Sciatic nerve (tissue), 2 donors: ENCODE measurements at regions not wholly inside any gene's neighbourhood (a gene's known extent, or its start where the extent isn't known, plus 50 kb on each side); places are given as distances from the start of the nearest gene placed in this dataset.
A peak's percentile ranks its signal among the peaks of the same experiment; 100 is the strongest.

Experiments
- ATAC-seq: fragments of 200-7000 bp; cut with Tn5 transposase; one replicate; pipeline ENCODE4 v1.9.1; 2020; ENCODE audit warnings: mild to moderate bottlenecking, moderate library complexity
- DNase-seq: peaks from one replicate; pipeline ENCODE4 v3.0.0-alpha.2; 2020; ENCODE audit warnings: low spot score
- intact Hi-C: fragments of 100-400 bp; cut with DNase I; formaldehyde crosslinking; loops from one replicate; pipeline ENCODE4 v1.14.2; 2022
- donor health status: DM: no; HTN: no; CAD: no.
- donor health status: DM: no; HTN: no; CAD: no.

DNA sequence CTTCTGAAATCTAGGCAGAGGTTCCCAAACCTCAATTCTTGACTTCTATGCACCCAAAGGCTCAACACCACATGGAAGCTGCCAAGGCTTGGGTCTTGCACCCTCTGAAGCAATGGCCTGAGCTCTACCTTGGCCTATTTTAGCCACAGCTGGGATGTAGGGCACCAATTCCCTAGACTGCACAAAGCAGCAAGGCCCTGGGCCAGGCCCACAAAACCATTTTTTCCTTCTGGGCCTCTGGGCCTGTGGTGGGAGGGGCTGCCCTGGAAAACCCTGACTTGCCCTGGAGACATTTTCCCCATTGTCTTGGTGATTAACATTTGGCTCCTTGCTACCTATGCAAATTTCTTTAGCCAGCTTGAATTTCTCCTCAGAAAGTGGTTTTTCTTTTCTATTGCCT lies 315.2 kb downstream of the DCDC2C start:
- no peak for ATAC-seq
- intact Hi-C loops: no loop called here
- DNase-seq: no peak

DNA sequence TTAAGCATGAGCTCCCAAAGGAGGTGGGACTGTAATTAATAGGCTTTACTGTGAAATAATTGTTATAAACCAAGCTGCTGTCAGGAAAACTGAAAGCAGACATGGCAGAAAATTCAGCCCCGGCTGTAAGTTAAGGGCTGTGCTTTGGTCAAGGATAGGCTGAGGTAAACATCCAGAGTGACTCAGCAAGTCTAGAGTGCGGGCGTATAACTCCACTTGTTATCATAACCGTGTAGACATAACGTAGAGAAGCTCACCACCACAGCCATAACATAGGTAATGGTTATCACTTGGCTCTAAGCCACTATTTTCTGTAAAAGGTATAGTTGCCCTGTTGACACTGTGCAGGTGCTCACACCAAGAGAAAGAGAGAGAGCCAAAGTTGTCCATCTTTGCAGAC lies 316.8 kb downstream of the DCDC2C start:
- ATAC-seq: no peak
- DNase-seq: no peak
- intact Hi-C loops: no loop called here

DNA sequence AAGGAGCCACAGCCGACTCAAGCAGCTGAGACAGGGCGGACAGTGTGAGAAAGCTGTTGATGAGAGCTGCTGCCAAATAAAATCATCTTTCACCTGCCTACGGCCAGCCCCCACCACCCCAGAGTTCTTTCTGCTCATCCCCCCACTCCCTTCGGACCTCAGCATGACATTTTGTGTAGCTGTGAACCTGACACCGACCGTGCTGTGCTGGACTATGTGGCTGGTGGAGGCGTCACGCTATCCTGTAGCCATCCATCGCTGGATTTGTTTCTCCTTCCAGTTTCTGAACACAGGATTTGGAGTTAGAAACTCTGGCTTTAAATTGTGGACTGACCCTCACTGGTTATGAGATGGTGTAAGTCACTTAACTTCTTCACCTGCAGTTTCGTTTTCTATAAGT lies 317.3 kb downstream of the DCDC2C start:
- intact Hi-C loops: no loop called here
- ATAC-seq (no peak), DNase-seq (no peak)

DNA sequence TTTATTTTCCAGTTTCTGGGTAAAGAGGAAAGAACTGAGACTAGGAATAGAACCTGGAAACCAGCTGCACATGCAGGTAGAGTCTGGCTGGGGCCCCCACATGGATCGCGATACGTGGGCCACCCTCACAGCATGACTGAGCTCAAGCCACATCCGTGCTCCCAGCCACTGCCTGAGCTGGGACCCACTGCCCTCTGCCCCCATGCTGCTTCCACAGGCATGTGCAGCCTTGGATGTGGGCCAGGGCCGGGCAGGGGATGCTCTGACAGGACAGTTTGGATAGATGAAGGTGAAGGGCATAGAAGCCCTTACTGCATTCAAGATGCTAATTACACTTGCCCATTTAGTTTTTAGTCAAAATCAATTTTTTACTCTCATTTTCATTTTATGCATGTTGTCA lies 321.2 kb downstream of the DCDC2C start:
- DNase-seq (no peak), ATAC-seq (no peak)

DNA sequence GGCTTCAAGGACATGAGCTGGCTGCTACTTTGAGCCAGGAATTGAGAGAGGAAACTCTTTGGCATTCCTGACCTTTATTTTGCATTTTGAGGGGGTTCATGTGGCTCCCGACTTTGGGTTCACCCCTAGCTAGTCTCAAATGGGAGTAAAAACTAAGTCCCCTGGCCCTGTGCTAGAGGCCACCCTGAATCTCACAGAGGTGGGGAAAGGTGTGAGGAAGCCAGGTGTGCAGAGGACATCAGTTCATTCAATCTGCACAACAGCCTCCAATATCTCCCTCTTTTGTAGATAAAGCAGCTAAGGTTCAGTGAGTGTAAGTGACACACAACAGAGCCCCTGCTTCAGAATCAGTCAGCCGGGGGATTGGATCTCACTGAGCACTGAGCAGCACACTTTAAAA lies 325.7 kb downstream of the DCDC2C start:
- ATAC-seq (no peak), DNase-seq (no peak)
- intact Hi-C loops: no loop called here

More for the DNA sequence above, 321.2 kb downstream of the DCDC2C start:
- intact Hi-C loops: no loop called here

DNA sequence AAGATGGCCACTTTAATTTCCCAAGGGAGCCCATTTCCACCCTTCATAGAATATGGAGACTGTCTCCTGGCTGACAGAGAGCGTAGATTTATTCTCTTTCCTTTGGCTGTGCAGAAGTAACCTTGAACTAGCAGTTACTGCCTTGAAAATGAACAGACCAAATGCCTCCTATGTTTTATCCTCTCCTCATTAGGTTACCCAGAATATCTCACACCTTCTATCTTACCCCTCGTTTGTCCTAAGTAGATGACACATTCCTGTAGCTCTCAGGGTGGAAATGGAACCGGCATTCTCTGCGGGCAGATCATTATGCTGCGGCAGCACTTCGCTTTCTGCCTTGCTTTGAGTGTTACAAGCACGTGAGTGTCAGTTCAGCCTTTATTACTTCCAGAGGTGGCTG lies 336.5 kb downstream of the DCDC2C start:
- intact Hi-C loops: no loop called here
- no peak for DNase-seq
- ATAC-seq: no peak

DNA sequence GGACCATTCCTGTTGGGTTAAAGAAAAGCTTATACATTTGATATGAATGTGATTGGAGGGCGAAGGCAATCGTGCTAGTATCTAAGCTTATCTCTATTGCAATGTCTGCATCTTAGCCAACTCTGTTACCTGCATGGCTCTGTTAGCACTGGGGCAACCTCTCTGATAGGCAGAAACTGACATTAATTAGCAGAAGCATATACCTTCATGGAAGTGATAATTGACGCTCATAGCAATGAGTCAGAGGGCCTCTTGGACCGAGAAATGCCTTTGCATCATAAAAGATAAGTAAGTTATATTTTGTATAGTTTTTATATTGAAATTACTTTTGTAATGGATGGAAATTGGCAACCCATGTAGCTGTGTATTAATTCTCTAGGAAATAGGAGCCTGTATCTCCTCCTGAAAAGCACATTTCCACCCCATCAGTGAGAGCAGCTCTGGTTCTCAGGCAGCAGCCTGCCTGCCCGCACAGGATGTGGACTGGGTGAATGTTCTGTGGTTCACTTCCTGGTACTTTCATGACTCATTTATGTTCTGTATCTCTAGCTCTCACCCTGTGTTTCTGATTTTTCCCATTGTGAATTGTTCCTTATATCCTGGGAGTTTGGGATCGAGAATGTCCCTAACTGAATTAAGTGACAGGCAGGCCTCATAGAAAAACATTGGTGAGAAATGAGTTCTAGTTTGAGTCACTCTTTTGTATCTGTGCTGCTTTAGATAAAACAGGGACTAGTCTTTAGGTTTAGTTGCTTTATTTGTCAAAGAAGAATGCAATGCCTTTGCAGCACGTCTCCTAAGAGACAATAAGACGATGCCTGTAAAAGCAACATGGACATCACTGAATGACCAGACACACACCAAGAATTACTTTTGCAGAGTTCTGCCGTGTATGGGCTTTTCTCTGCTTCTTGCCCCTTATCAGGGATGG lies 344.9 kb downstream of the DCDC2C start:
- ATAC-seq (no peak), DNase-seq (no peak)
- intact Hi-C loops: no loop called here

DNA sequence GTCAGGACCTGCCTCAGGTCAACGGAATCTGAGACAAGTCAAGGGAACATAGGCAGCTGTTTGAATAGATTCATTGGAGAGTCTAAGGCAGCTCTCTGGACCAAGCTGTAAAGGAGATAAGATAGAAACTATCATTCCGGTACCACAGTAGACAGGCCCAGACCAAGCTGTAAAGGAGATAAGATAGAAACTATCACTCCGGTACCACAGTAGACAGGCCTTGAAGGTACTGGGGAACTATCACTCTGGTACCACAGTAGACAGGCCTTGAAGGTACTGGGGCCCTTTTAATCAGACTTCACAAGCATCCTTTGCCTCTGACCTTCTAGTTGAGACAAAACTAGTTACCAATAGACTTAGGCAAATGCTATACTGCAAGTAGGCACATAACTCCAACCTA lies 346.1 kb downstream of the DCDC2C start:
- intact Hi-C loops: no loop called here
- ATAC-seq (no peak), DNase-seq (no peak)

DNA sequence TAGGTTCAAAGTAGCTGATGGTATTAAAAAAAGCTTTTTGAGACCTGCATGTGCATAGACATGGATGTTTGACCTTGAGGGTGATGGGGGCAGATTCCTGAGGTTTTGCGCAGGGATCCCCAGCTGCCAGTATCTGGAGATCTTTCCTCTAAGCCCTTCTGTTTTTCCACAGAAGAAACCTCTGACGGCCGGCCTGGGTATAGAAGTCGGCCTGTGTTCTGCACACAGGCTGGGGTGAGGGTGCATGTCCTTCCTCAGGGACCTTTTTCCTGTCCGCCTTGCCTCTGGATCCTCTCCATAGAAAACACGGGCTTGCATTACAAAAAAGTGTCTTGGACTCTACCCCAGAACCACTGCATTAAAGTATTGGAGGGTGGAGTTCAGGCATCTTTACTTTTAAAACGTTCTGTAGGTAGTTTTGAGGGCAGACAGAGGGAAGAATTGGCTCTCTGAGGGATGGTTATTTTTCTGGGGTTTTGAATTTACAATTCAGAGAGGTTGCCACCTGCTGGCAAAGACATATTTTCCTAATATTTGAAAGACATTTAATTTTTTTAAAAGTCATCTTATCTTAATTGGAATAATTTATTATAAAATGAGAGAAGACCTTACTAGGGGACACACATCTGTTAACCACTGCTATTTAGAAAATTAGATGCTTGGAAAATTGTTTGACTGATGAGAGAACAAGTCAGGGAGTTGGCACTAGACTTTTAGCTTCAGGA lies 350.6 kb downstream of the DCDC2C start:
- DNase-seq (no peak), ATAC-seq (peak; percentile 96)
- intact Hi-C loops: no loop called here

DNA sequence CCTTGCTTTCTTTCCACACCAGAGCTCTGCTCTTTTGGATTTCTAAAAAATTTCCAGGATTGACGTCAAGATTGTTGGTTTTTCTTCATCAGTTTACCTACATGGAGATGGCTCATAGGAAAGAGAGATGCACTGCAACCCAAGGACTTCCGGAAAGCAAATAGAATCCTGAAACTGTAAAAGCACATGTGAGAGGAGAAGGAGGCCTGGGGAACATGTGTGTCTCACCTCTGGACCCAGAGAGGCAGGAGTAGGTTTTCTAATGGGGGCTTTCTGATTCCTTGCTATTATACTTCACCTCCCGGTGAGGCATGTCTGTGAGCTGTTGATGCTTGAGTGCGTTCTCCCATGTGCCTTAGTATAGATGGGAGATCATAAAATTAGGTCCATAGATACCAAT lies 362.8 kb downstream of the DCDC2C start:
- DNase-seq (no peak), ATAC-seq (no peak)
- intact Hi-C loops: no loop called here

DNA sequence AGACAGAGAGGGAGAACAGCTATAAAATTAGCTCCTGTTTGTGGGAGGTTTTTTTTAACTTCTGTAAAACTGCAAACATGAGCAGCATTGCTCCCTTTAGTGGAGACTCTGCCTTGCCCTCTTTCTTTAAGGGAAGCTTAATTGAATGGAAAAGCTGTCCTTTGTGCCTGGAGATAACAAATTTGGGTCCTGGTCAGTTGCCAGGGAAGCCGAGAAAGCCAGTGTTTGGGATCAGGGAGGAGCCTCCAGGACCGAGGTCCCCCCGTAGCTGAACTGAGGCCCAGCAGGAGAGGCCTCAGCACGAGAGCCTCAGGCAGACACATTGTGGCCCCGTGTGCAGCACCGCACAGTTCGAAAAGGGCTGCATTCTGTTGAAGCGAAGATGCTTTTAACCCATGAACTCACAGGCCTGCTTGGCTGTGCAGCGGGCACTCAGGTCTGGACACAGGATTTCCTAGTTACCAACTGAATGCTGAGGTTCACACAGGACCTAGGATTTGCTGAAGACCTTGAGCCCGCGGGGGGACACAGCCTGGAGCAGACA lies 369.7 kb downstream of the DCDC2C start:
- ATAC-seq: no peak
- no peak for DNase-seq
- intact Hi-C loops: no loop called here

DNA sequence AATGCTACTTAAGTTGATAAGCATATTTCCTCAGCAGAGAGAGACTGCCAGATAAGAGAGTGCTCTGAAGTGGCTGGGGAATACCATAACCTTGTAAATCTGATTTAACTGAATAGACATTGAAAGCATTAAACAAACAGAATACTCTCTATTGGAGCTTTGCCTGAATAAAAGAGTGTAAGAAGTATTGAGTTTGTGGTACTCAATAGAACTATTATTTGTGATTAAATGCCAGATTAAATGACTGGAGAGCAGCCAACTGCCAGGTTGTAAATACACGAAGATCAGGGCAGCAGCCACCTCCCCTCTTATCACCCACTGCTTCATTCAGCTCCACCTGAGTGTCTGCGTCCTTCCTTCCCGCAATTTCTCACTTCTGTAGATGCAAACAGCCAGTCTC lies 373.6 kb downstream of the DCDC2C start:
- intact Hi-C loops: no loop called here
- DNase-seq (no peak), ATAC-seq (no peak)

DNA sequence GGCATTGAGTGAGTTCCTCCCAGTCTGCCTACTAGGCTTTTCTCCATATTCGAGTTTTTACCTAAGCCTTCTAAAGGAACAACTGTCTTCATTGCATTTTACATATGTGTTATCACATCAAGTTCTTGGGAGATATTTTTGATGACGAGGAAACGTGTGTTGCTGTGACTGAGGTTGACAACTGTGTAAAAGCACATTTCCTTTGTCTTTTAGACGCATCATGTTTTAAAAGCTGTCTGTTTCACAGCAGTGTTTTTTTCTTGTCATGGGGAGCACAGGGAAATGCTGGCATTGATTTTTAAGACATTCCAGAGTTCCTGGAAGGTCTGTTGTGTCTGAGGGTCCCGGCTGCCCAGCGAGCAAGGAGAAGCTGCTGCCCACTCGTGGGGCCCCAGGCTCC lies 381.8 kb downstream of the DCDC2C start:
- intact Hi-C loops: no loop called here
- ATAC-seq (no peak), DNase-seq (no peak)

DNA sequence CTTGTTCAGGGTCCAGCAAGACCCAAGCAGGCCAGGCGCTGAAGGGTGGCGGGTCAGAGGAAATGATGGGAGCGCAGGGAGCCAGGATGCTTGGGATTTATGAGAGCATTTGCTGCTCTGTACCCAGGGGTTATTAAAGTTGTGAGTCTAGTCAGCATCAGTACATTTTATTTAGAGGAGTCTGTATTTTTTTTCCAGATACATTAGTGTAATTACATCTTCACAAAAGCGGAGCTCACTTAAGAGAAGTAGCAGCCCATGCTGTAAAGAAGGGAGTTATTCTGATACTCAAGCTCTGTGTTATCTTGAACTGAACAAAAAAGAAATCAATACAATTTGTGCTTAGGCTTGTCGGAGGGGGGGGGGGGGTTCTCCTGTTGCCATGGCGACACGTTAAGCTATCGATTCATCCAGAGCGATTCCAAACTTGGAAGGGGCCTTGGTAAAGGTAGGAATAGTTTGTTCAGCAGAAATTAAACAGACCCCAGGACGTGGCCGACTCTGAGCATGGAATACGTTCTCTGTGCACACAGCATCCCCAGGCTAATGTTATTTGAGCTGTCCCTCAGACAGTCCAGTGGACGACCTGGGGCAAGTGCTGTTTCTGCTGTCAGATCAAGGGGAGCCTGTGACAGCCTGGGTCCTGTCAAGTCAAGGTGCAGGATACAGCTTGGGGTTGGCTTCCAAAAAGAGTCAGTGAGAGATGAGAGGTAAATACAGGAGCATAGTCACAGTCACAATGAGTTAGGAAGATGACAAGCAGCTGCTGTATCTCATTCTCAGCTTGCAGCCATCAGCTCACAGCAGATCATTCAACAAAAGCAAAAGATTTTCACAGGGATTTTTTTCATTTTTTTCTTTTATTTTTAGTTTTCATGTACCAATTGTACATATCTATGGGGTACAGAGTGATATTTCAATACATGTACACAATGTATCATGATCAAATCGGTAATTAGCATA lies 387.6 kb downstream of the DCDC2C start:
- ATAC-seq (no peak), DNase-seq (no peak)
- intact Hi-C loops: no loop called here

DNA sequence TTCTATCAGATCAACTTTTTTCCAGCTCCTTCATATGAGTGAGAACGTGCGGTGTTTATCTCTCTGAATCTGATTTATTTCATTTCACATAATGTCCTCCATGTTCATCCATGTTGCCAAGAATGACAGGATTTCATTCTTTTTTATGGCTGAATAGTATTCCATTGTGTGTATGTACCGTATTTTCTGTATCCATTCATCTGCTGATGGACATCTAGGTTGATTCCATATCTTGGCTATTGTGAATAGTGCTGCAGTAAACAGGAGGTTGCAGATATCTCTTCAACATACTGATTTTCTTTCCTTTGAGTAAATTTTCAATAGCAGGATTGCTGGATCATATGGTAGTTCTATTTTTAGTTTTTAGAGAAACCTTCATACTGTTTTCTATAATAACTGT lies 388.5 kb downstream of the DCDC2C start:
- ATAC-seq (no peak), DNase-seq (no peak)
- intact Hi-C loops: no loop called here

DNA sequence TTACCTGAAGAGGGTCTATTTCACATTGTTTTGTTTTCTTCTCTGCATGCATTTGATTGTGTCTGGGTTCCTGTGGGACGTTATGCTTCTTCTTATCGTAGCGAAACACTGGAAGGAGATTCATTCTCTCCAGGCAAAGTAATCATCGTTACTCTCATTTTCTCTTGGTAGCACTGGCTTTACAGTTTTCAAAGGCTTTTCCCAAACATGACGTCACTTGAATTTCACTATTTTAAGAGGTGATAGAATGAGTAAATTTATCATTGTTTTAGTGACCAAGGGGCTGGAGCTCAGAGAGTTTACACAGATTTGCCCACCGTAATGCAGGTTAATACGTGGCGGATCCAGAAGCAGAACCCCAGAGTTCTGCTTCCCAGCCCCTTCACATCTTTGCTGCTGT lies 391.4 kb downstream of the DCDC2C start:
- DNase-seq (no peak), ATAC-seq (no peak)
- intact Hi-C loops: no loop called here

DNA sequence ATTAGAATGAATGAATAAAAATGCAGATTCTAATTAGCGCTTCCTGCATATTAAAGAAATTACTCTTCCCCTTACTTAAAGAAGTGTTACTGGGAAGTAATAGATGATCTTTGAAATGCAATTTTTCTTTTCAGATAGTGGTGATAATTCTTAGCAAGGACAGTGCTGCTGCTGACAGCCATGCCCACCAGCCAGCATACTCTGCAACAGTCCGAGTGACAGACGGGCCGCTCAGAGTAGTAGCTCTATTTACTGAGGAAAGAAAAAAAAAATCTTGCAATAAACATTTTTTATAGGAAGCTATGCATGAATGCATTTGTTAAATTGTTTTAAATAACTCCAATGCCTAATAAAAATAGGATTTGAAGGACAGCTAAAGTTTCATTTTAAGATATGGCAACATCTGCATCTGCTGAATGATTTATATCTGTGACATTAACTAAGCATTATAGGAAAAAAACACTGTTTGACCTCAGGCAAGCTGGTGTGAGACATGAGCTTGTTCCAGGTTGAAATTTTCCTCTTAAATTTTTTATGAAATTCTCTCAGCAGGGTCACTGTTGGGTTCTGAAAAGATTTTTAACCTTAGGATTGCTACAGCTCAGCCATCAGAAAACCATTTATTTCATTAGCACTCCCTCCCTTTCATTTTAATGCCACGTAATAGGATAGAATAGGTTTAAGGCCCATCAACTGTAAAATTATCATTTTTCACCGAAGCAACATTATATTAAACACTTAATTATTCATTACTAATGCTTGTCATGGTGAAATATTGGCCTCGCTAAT lies 393.8 kb downstream of the DCDC2C start:
- no peak for DNase-seq
- intact Hi-C loops: no loop called here
- no peak for ATAC-seq

DNA sequence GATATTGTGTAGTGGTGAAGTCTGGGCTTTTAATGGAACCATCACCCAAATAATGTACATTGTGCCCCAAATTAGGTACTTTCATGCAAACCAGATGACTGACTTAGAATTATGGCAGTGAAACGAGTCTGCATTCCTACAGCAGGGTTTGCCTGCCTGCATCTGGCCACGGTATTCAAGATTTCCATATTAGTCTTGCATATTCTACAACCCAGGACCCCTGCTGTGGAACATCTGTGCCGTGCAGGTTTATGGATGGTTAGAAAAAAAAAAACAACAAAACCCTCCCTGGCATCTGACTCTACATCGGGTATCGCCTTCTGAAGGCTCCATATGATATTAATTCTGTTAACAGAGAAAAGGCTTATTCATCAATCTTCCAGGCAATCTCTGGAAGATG lies 394.8 kb downstream of the DCDC2C start:
- intact Hi-C loops: no loop called here
- DNase-seq (no peak), ATAC-seq (no peak)
